Memory B cell (primary cell): ENCODE measurements at regions not wholly inside any gene's neighbourhood (a gene's known extent, or its start where the extent isn't known, plus 50 kb on each side); places are given as distances from the start of the nearest gene placed in this dataset.
"Not testable (repeated sequence)": the region's sequence is repeated elsewhere in the genome, so short reads cannot be mapped to it uniquely, and the experiment has no call there.

Experiments
- ATAC-seq: fragments of 150-1000 bp; cut with Tn5 transposase; 2 replicates; pipeline ENCODE4 v1.10.0; 2021; ENCODE audit warnings: low read depth, mild to moderate bottlenecking, moderate library complexity
- DNase-seq, 2 donors: peaks; one replicate each; pipeline ENCODE4 v3.0.0; 2022; ENCODE audit warnings: low spot score in 2 of 2
- H3K27ac Mint-ChIP-seq: one replicate; pipeline ENCODE4 v1.8.0; 2022; ENCODE audit warnings: mild to moderate bottlenecking, moderate library complexity, mixed read lengths
- H3K27me3 Mint-ChIP-seq: one replicate; pipeline ENCODE4 v1.8.0; 2022; ENCODE audit warnings: mixed read lengths
- H3K36me3 Mint-ChIP-seq: one replicate; pipeline ENCODE4 v1.8.0; 2022; ENCODE audit warnings: mild to moderate bottlenecking, mixed read lengths
- H3K4me1 Mint-ChIP-seq: one replicate; pipeline ENCODE4 v1.8.0; 2022; ENCODE audit warnings: mixed read lengths
- H3K4me3 Mint-ChIP-seq: one replicate; pipeline ENCODE4 v1.8.0; 2022; ENCODE audit warnings: mild to moderate bottlenecking, moderate library complexity, mixed read lengths
- H3K9me3 Mint-ChIP-seq: one replicate; pipeline ENCODE4 v1.8.0; 2022; ENCODE audit warnings: mixed read lengths

GRCh38 chr5:118366429-118366828 lies 621.9 kb downstream of the DTWD2 start:
- Mint-ChIP-seq H3K36me3 (no peaks in the 10 kb centered on the region), H3K27ac (no peak overlapping the region), H3K4me1 (no peaks in the 10 kb centered on the region), H3K9me3 (no peaks in the 10 kb centered on the region), H3K27me3 (peaks cover 1% of the 10 kb centered on the region), H3K4me3 (no peak overlapping the region)
- no peak for DNase-seq
- no peak for ATAC-seq

GRCh38 chr5:118365718-118366117 lies 622.6 kb downstream of the DTWD2 start:
- H3K27ac Mint-ChIP-seq, result no peak overlapping the region
- ATAC-seq, result no peak
- H3K4me1 Mint-ChIP-seq, result no peaks in the 10 kb centered on the region
- peaks cover 1% of the 10 kb centered on the region for H3K27me3 Mint-ChIP-seq
- H3K4me3 Mint-ChIP-seq, result no peak overlapping the region
- no peaks in the 10 kb centered on the region for H3K36me3 Mint-ChIP-seq
- no peak for DNase-seq
- no peaks in the 10 kb centered on the region for H3K9me3 Mint-ChIP-seq

- H3K4me3 Mint-ChIP-seq, result no peak overlapping the region
- no peak for DNase-seq
- no peaks in the 10 kb centered on the region for H3K36me3 Mint-ChIP-seq
- no peak for ATAC-seq
- H3K4me1 Mint-ChIP-seq, result no peaks in the 10 kb centered on the region
- no peak overlapping the region for H3K27ac Mint-ChIP-seq
- H3K9me3 Mint-ChIP-seq, result peaks cover 1% of the 10 kb centered on the region
- peaks cover 1% of the 10 kb centered on the region for H3K27me3 Mint-ChIP-seq
These were observed 633.5 kb downstream of the DTWD2 start for GRCh38 chr5:118354797-118355196.

- Mint-ChIP-seq H3K4me1 (no peaks in the 10 kb centered on the region), H3K9me3 (peaks cover 1% of the 10 kb centered on the region), H3K36me3 (no peaks in the 10 kb centered on the region), H3K27ac (no peak overlapping the region), H3K27me3 (peaks cover 1% of the 10 kb centered on the region), H3K4me3 (no peak overlapping the region)
- DNase-seq (no peak), ATAC-seq (no peak)
These were observed 634.4 kb downstream of the DTWD2 start for GRCh38 chr5:118353970-118354369.

GRCh38 chr5:118336468-118336867 lies 651.9 kb downstream of the DTWD2 start:
- Mint-ChIP-seq H3K4me1 (no peaks in the 10 kb centered on the region), H3K9me3 (peaks cover 1% of the 10 kb centered on the region), H3K27ac (no peak overlapping the region), H3K27me3 (no peaks in the 10 kb centered on the region), H3K4me3 (no peak overlapping the region), H3K36me3 (no peaks in the 10 kb centered on the region)
- DNase-seq (no peak), ATAC-seq (no peak)

- Mint-ChIP-seq H3K4me1 (no peaks in the 10 kb centered on the region), H3K27me3 (no peaks in the 10 kb centered on the region), H3K9me3 (peaks cover 3% of the 10 kb centered on the region), H3K4me3 (no peak overlapping the region), H3K36me3 (no peaks in the 10 kb centered on the region), H3K27ac (no peak overlapping the region)
- no peak for DNase-seq
- no peak for ATAC-seq
These were observed 661.0 kb downstream of the DTWD2 start for GRCh38 chr5:118327389-118327788.

- no peaks in the 10 kb centered on the region for H3K27me3 Mint-ChIP-seq
- peaks cover 3% of the 10 kb centered on the region for H3K9me3 Mint-ChIP-seq
- H3K4me3 Mint-ChIP-seq, result no peak overlapping the region
- H3K36me3 Mint-ChIP-seq, result no peaks in the 10 kb centered on the region
- DNase-seq (no peak), ATAC-seq (no peak)
- H3K4me1 Mint-ChIP-seq, result no peaks in the 10 kb centered on the region
- H3K27ac Mint-ChIP-seq, result no peak overlapping the region
These were observed 661.8 kb downstream of the DTWD2 start for GRCh38 chr5:118326481-118327045.

GRCh38 chr5:118325931-118326330 lies 662.4 kb downstream of the DTWD2 start:
- Mint-ChIP-seq H3K4me1 (no peaks in the 10 kb centered on the region), H3K27me3 (no peaks in the 10 kb centered on the region), H3K27ac (no peak overlapping the region), H3K4me3 (no peak overlapping the region), H3K9me3 (peaks cover 3% of the 10 kb centered on the region), H3K36me3 (no peaks in the 10 kb centered on the region)
- ATAC-seq (no peak), DNase-seq (no peak)

- not testable (repeated sequence) for H3K27ac Mint-ChIP-seq, H3K9me3 Mint-ChIP-seq, DNase-seq, H3K27me3 Mint-ChIP-seq, ATAC-seq, H3K36me3 Mint-ChIP-seq, H3K4me3 Mint-ChIP-seq, H3K4me1 Mint-ChIP-seq
These were observed 664.6 kb downstream of the DTWD2 start for GRCh38 chr5:118323723-118324122.

- H3K36me3 Mint-ChIP-seq, result no peaks in the 10 kb centered on the region
- no peaks in the 10 kb centered on the region for H3K27me3 Mint-ChIP-seq
- H3K27ac Mint-ChIP-seq, result no peak overlapping the region
- DNase-seq (no peak), ATAC-seq (no peak)
- H3K4me3 Mint-ChIP-seq, result no peak overlapping the region
- H3K4me1 Mint-ChIP-seq, result no peaks in the 10 kb centered on the region
- H3K9me3 Mint-ChIP-seq, result peaks cover 6% of the 10 kb centered on the region
These were observed 667.3 kb downstream of the DTWD2 start for GRCh38 chr5:118321081-118321480.

- DNase-seq (no peak), ATAC-seq (no peak)
- Mint-ChIP-seq H3K4me1 (no peaks in the 10 kb centered on the region), H3K9me3 (peaks cover 6% of the 10 kb centered on the region), H3K36me3 (no peaks in the 10 kb centered on the region), H3K27me3 (no peaks in the 10 kb centered on the region), H3K4me3 (no peak overlapping the region), H3K27ac (no peak overlapping the region)
These were observed 668.2 kb downstream of the DTWD2 start for GRCh38 chr5:118320121-118320520.

GRCh38 chr5:118314931-118315330 lies 673.4 kb downstream of the DTWD2 start:
- DNase-seq (no peak), ATAC-seq (no peak)
- no peaks in the 10 kb centered on the region for H3K4me1 Mint-ChIP-seq
- H3K36me3 Mint-ChIP-seq, result no peaks in the 10 kb centered on the region
- no peaks in the 10 kb centered on the region for H3K9me3 Mint-ChIP-seq
- no peak overlapping the region for H3K27ac Mint-ChIP-seq
- no peaks in the 10 kb centered on the region for H3K27me3 Mint-ChIP-seq
- no peak overlapping the region for H3K4me3 Mint-ChIP-seq

GRCh38 chr5:118311103-118311819 lies 677.1 kb downstream of the DTWD2 start:
- Mint-ChIP-seq H3K9me3 (no peaks in the 10 kb centered on the region), H3K27me3 (no peaks in the 10 kb centered on the region), H3K4me1 (no peaks in the 10 kb centered on the region), H3K36me3 (no peaks in the 10 kb centered on the region), H3K4me3 (no peak overlapping the region), H3K27ac (no peak overlapping the region)
- ATAC-seq, result no peak
- DNase-seq, result no peak

GRCh38 chr5:118310401-118310800 lies 677.9 kb downstream of the DTWD2 start:
- no peak overlapping the region for H3K27ac Mint-ChIP-seq
- no peaks in the 10 kb centered on the region for H3K4me1 Mint-ChIP-seq
- no peak overlapping the region for H3K4me3 Mint-ChIP-seq
- ATAC-seq (no peak), DNase-seq (no peak)
- no peaks in the 10 kb centered on the region for H3K36me3 Mint-ChIP-seq
- no peaks in the 10 kb centered on the region for H3K9me3 Mint-ChIP-seq
- H3K27me3 Mint-ChIP-seq, result no peaks in the 10 kb centered on the region

GRCh38 chr5:118303296-118303695 lies 685.1 kb downstream of the DTWD2 start:
- no peaks in the 10 kb centered on the region for H3K36me3 Mint-ChIP-seq
- DNase-seq (no peak), ATAC-seq (no peak)
- H3K27me3 Mint-ChIP-seq, result no peaks in the 10 kb centered on the region
- peaks cover 3% of the 10 kb centered on the region for H3K9me3 Mint-ChIP-seq
- no peaks in the 10 kb centered on the region for H3K4me1 Mint-ChIP-seq
- H3K27ac Mint-ChIP-seq, result no peak overlapping the region
- no peak overlapping the region for H3K4me3 Mint-ChIP-seq
